RWPE2 (cell line): ENCODE measurements at regions not wholly inside any gene's neighbourhood (a gene's known extent, or its start where the extent isn't known, plus 50 kb on each side); places are given as distances from the start of the nearest gene placed in this dataset.

Experiments used
- ATAC-seq: fragments of 200-7000 bp; cut with Tn5 transposase; 3 replicates; pipeline ENCODE4 v1.9.1; 2021; ENCODE audit warnings: low read depth
- DNase-seq: peaks from one replicate; pipeline ENCODE4 v3.0.0-alpha.2; 2020; ENCODE audit warnings: low spot score
- H3K27ac ChIP-seq: fragments of 450-650 bp; 2 replicates; pipeline ENCODE4 v1.5.1; 2017; ENCODE audit warnings: mild to moderate bottlenecking; ENCODE audit not compliant: poor library complexity, severe bottlenecking
- H3K27me3 ChIP-seq: fragments of 250-450 bp; sonication (Bioruptor Pico); 2 replicates; pipeline ENCODE4 v1.5.1; 2021; ENCODE audit warnings: mild to moderate bottlenecking, moderate library complexity; ENCODE audit not compliant: insufficient read depth, poor library complexity, severe bottlenecking
- H3K36me3 ChIP-seq: fragments of 250-450 bp; sonication (Bioruptor Pico); 2 replicates; pipeline ENCODE4 v1.5.1; 2020; ENCODE audit warnings: low read depth, mild to moderate bottlenecking, moderate library complexity
- H3K4me1 ChIP-seq: fragments of 250-450 bp; sonication (Bioruptor Pico); 2 replicates; pipeline ENCODE4 v1.5.1; 2021; ENCODE audit warnings: mild to moderate bottlenecking, moderate library complexity; ENCODE audit not compliant: insufficient read depth, poor library complexity, severe bottlenecking
- H3K4me3 ChIP-seq: fragments of 250-450 bp; sonication (Bioruptor Pico); 2 replicates; pipeline ENCODE4 v1.5.1; 2021; ENCODE audit warnings: mild to moderate bottlenecking, moderate library complexity; ENCODE audit not compliant: severe bottlenecking
- H3K9me3 ChIP-seq: fragments of 250-450 bp; sonication (Bioruptor Pico); 2 replicates; pipeline ENCODE4 v1.5.1; 2021; ENCODE audit warnings: mild to moderate bottlenecking, moderate library complexity; ENCODE audit not compliant: severe bottlenecking
- TF ChIP-seq, protein P1 (sequence below): fragments of 450-650 bp; IDR thresholded peaks from one replicate; pipeline ENCODE4 v1.5.1; 2017; ENCODE audit warnings: mild to moderate bottlenecking, moderate library complexity; ENCODE audit not compliant: poor library complexity, severe bottlenecking

- no peak for DNase-seq
- no peak overlapping the region for H3K27ac ChIP-seq
- ATAC-seq: no peak
- TF ChIP-seq, protein P1, sequence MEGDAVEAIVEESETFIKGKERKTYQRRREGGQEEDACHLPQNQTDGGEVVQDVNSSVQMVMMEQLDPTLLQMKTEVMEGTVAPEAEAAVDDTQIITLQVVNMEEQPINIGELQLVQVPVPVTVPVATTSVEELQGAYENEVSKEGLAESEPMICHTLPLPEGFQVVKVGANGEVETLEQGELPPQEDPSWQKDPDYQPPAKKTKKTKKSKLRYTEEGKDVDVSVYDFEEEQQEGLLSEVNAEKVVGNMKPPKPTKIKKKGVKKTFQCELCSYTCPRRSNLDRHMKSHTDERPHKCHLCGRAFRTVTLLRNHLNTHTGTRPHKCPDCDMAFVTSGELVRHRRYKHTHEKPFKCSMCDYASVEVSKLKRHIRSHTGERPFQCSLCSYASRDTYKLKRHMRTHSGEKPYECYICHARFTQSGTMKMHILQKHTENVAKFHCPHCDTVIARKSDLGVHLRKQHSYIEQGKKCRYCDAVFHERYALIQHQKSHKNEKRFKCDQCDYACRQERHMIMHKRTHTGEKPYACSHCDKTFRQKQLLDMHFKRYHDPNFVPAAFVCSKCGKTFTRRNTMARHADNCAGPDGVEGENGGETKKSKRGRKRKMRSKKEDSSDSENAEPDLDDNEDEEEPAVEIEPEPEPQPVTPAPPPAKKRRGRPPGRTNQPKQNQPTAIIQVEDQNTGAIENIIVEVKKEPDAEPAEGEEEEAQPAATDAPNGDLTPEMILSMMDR: no peak
- no peaks in the 10 kb centered on the region for H3K36me3 ChIP-seq
- H3K9me3 ChIP-seq: no peaks in the 10 kb centered on the region
- no peak overlapping the region for H3K4me3 ChIP-seq
- H3K27me3 ChIP-seq: no peaks in the 10 kb centered on the region
- H3K4me1 ChIP-seq: no peaks in the 10 kb centered on the region
These were observed 387.3 kb downstream of the SPRY1 start for GRCh38 chr4:123783921-123784320.

DNA sequence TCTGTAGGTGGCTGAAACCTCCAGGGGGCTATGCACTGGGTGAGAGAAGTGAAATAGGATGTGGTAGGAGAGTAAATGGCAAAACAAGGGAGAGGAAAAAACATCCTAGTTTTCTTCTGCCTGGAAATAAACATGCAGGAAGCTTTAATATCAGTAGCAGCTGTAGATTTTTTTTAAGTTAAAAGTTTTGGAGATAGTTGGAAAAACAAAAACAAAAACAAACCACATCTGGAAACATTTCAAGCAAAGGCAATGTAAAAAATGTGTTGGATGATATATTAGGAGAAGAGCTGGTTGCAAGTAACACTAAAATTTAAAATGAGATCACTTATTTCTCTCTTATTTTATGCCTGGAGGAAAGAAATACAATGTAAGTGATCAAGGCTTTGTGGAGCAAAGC lies 388.0 kb downstream of the SPRY1 start:
- H3K4me3 ChIP-seq: no peak overlapping the region
- H3K9me3 ChIP-seq: no peaks in the 10 kb centered on the region
- H3K27me3 ChIP-seq: no peaks in the 10 kb centered on the region
- DNase-seq (no peak), ATAC-seq (no peak)
- TF ChIP-seq, protein P1: no peak
- H3K27ac ChIP-seq: no peak overlapping the region
- no peaks in the 10 kb centered on the region for H3K4me1 ChIP-seq
- H3K36me3 ChIP-seq: no peaks in the 10 kb centered on the region

- Histone ChIP-seq H3K9me3 (no peaks in the 10 kb centered on the region), H3K27me3 (no peaks in the 10 kb centered on the region), H3K36me3 (no peaks in the 10 kb centered on the region), H3K4me1 (no peaks in the 10 kb centered on the region), H3K4me3 (no peak overlapping the region), H3K27ac (no peak overlapping the region)
- ATAC-seq (no peak), DNase-seq (no peak)
- TF ChIP-seq, protein P1: no peak
These were observed 388.9 kb downstream of the SPRY1 start for GRCh38 chr4:123785538-123785937.

DNA sequence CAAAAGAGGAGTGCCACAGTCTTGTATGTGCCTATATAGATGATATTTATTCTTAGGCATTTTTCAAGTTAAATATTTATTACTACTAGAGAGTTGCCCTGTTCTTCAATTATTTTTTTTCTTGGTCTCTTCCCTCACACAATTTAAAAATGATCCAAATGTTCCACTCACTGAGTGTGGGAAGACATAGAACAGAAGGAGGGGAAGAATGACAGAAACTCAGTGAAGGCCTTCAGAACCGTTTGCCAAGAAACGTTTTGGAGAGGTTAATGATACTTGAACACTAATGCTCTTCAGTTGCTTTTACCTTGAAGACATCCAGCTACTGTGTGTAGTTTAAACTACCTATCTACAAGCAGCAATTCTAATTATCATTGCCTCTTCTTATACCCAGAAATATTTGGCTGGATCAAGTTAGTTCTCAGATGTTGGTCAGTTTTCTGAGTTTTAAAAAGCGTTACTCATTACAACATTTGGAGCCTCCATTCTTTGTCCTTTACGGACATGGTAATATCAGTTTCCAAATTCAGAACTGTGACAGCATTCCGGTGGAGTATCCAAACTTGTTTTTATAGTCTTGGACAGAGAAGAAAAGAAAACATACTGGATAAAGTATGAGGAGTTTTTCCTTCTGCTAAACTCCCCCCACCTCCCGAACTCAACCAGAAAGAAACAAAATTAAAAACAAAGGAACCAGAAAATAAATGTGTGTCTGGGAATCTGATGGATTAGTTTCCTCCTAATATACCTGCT lies 389.7 kb downstream of the SPRY1 start:
- H3K4me3 ChIP-seq: no peak overlapping the region
- no peaks in the 10 kb centered on the region for H3K9me3 ChIP-seq
- no peaks in the 10 kb centered on the region for H3K27me3 ChIP-seq
- ATAC-seq (no peak), DNase-seq (no peak)
- no peaks in the 10 kb centered on the region for H3K4me1 ChIP-seq
- H3K36me3 ChIP-seq: no peaks in the 10 kb centered on the region
- no peak overlapping the region for H3K27ac ChIP-seq
- TF ChIP-seq, protein P1: no peak

- ATAC-seq: no peak
- H3K4me1 ChIP-seq: no peaks in the 10 kb centered on the region
These were observed 390.3 kb downstream of the SPRY1 start for GRCh38 chr4:123786920-123787319.

More at GRCh38 chr4:123786920-123787319, 390.3 kb downstream of the SPRY1 start:
- no peaks in the 10 kb centered on the region for H3K36me3 ChIP-seq
- H3K9me3 ChIP-seq: no peaks in the 10 kb centered on the region
- H3K4me3 ChIP-seq: no peak overlapping the region
- H3K27ac ChIP-seq: no peak overlapping the region
- TF ChIP-seq, protein P1: no peak
- no peaks in the 10 kb centered on the region for H3K27me3 ChIP-seq
- DNase-seq: no peak
